ENCODE measurements at regions not wholly inside any gene's neighbourhood (a gene's known extent, or its start where the extent isn't known, plus 50 kb on each side); places are given as distances from the start of the nearest gene placed in this dataset.

- no peak for TF ChIP-seq CTCF (IDR thresholded peaks at IDR 0.05)
- Histone ChIP-seq H3K36me3 (ENCODE audit: control insufficient read depth, insufficient read depth, low read length) (no peaks in the 10 kb centered on the region), H3K27me3 (ENCODE audit: control insufficient read depth, insufficient read depth, low read length) (no peaks in the 10 kb centered on the region)
Measured at GRCh38 chr6:12578097-12578496, 138.5 kb upstream of the PHACTR1 start.

GRCh38 chr6:12578751-12579150, 137.8 kb upstream of the PHACTR1 start:
- Histone ChIP-seq H3K36me3 (ENCODE audit: control insufficient read depth, insufficient read depth, low read length) (no peaks in the 10 kb centered on the region), H3K27ac (no peak overlapping the region), H3K4me2 (ENCODE audit: low read length) (no peak overlapping the region), H2AFZ (no peak overlapping the region), H3K27me3 (ENCODE audit: control insufficient read depth, insufficient read depth, low read length) (no peaks in the 10 kb centered on the region), H3K9ac (no peak overlapping the region), H3K79me2 (no peaks in the 10 kb centered on the region), H3K4me1 (no peaks in the 10 kb centered on the region), H3K9me3 (ENCODE audit: control insufficient read depth, low read length) (no peaks in the 10 kb centered on the region), H3K4me3 (ENCODE audit: low read depth, low read length) (no peak overlapping the region)
- no peak for TF ChIP-seq CTCF (IDR thresholded peaks at IDR 0.05)

More at GRCh38 chr6:12578097-12578496, 138.5 kb upstream of the PHACTR1 start:
- H2AFZ ChIP-seq: no peak overlapping the region
- no peak overlapping the region for H3K4me3 ChIP-seq (ENCODE audit: low read depth, low read length)
- H3K4me2 ChIP-seq (ENCODE audit: low read length): no peak overlapping the region
- H3K9ac ChIP-seq: no peak overlapping the region
- no peaks in the 10 kb centered on the region for H3K9me3 ChIP-seq (ENCODE audit: control insufficient read depth, low read length)
- H3K27ac ChIP-seq: no peak overlapping the region
- H3K79me2 ChIP-seq: no peaks in the 10 kb centered on the region
- H3K4me1 ChIP-seq: no peaks in the 10 kb centered on the region

GRCh38 chr6:12580290-12580689, 136.3 kb upstream of the PHACTR1 start:
- Histone ChIP-seq H3K4me3 (ENCODE audit: low read depth, low read length) (no peak overlapping the region), H3K9ac (no peak overlapping the region), H2AFZ (no peak overlapping the region), H3K27me3 (ENCODE audit: control insufficient read depth, insufficient read depth, low read length) (no peaks in the 10 kb centered on the region), H3K4me1 (no peaks in the 10 kb centered on the region), H3K36me3 (ENCODE audit: control insufficient read depth, insufficient read depth, low read length) (no peaks in the 10 kb centered on the region), H3K79me2 (no peaks in the 10 kb centered on the region), H3K27ac (no peak overlapping the region), H3K4me2 (ENCODE audit: low read length) (no peak overlapping the region), H3K9me3 (ENCODE audit: control insufficient read depth, low read length) (no peaks in the 10 kb centered on the region)
- TF ChIP-seq CTCF (IDR thresholded peaks at IDR 0.05): no peak

- H3K9me3 ChIP-seq (ENCODE audit: control insufficient read depth, low read length): no peaks in the 10 kb centered on the region
- no peaks in the 10 kb centered on the region for H3K27me3 ChIP-seq (ENCODE audit: control insufficient read depth, insufficient read depth, low read length)
- no peak overlapping the region for H2AFZ ChIP-seq
- no peaks in the 10 kb centered on the region for H3K79me2 ChIP-seq
- no peak overlapping the region for H3K27ac ChIP-seq
- no peak overlapping the region for H3K9ac ChIP-seq
- TF ChIP-seq CTCF (IDR thresholded peaks at IDR 0.05): no peak
- no peak overlapping the region for H3K4me2 ChIP-seq (ENCODE audit: low read length)
- H3K4me3 ChIP-seq (ENCODE audit: low read depth, low read length): no peak overlapping the region
- H3K36me3 ChIP-seq (ENCODE audit: control insufficient read depth, insufficient read depth, low read length): no peaks in the 10 kb centered on the region
- H3K4me1 ChIP-seq: no peaks in the 10 kb centered on the region
Measured at GRCh38 chr6:12582421-12583110, 134.0 kb upstream of the PHACTR1 start.
